Astrocyte of the cerebellum (primary cell): ENCODE measurements at regions not wholly inside any gene's neighbourhood (a gene's known extent, or its start where the extent isn't known, plus 50 kb on each side); places are given as distances from the start of the nearest gene placed in this dataset.

ENCODE experiments used
- DNase-seq: peaks from one replicate; pipeline ENCODE4 v3.0.0-alpha.2; 2011; ENCODE audit warnings: low read depth
- H3K4me3 ChIP-seq: 2 replicates; pipeline ENCODE4 v1.5.1; 2011; ENCODE audit warnings: mild to moderate bottlenecking, low read depth, low read length, moderate library complexity
- CTCF ChIP-seq: IDR thresholded peaks from 2 replicates; pipeline ENCODE4 v1.5.1; 2012; ENCODE audit warnings: low read length, low read depth, moderate library complexity, mild to moderate bottlenecking; ENCODE audit errors: missing control alignments
- in situ Hi-C: cut with HindIII; loops from 2 replicates; pipeline ENCODE4 v1.10.0; 2017; ENCODE audit warnings: low sequenced_read_pairs

GRCh38 chr5:30343707-30344106, 849.8 kb upstream of the CDH6 start:
- DNase-seq = peak; percentile 74
- in situ Hi-C loops = no loop called here
- TF ChIP-seq CTCF = no peak
- no peak overlapping the region for H3K4me3 ChIP-seq

DNA sequence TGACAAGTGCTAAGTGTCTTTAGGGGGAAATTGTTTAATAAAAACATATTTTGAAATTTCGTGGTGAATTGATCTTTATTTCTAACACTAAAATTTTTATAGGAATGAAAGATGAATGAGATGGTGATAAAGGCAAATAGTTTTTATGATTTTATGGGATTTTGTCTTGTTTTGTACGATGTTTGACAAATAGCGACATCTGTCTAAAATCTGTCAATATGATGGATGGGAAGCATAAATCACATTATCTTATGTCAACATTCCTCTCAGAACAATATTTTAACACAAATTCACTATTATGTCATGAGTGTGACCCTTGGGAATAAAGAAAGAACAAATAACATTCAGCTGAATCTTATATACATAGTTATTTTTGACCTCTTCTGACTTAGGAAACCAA, 852.0 kb upstream of the CDH6 start:
- no peak overlapping the region for H3K4me3 ChIP-seq
- no peak for TF ChIP-seq CTCF
- no peak for DNase-seq
- in situ Hi-C loops = no loop called here

- in situ Hi-C loops = no loop called here
These were observed 856.4 kb upstream of the CDH6 start for GRCh38 chr5:30337084-30337573.

DNA sequence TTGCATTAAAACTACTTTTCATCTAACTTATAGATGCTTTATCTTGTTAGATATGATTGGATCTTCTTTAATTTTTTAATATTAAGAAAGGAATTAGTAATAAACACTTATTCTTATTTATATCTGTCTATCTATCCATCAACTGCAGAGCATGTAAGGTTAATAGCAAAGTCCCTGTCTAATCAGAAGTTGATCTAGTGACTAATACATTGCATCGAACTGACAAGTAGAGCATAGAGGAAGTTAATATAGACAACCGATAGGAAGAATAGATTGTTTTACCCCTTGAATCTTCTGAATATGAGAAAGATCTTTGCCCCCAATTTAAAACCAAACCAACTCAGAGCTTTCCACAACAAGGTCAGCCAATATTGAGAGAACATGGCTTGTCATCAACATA, 862.0 kb upstream of the CDH6 start:
- no peak overlapping the region for H3K4me3 ChIP-seq
- DNase-seq = no peak
- in situ Hi-C loops = no loop called here
- TF ChIP-seq CTCF = no peak

More at GRCh38 chr5:30337084-30337573, 856.4 kb upstream of the CDH6 start:
- no peak for TF ChIP-seq CTCF
- H3K4me3 ChIP-seq = no peak overlapping the region
- DNase-seq = no peak

DNA sequence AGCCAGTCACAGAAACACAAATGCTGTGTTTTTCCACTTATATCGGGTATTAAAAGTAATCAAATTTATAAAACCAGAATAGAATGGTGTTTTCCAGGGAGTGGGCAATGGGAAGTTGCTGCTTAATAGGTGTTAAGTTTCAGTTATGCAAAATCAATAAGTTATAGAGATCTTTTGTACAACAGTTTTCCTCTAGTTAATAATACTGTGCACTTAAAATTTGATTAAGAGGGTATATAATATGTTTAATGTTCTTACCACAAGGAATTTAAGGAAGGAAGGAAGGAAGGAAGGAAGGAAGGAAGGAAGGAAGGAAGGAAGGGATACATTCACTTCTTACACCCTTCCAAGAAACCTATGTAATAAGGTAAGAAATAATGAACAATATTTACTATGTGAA, 867.7 kb upstream of the CDH6 start:
- no peak overlapping the region for H3K4me3 ChIP-seq
- DNase-seq = no peak
- in situ Hi-C loops = no loop called here
- TF ChIP-seq CTCF = no peak

DNA sequence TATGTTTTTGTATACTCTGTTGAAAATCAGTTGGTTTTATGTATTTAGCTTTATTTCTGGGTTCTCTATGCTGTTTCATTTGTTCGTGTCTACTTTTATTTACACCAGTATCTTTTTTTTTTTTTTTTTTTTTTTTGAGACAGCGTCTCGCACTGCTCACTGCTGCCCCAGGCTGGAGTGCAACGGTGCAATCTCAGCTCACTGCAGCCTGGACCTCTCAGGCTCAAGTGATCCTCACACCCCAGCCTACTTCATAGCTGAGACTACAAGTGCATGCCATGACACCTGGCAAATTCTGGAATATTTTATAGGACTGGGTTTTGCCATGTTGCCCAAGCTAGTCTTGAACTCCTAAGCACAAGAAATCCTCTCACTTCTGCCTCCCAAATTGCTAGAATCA, 869.4 kb upstream of the CDH6 start:
- TF ChIP-seq CTCF = no peak
- in situ Hi-C loops = no loop called here
- H3K4me3 ChIP-seq = no peak overlapping the region
- DNase-seq = no peak

DNA sequence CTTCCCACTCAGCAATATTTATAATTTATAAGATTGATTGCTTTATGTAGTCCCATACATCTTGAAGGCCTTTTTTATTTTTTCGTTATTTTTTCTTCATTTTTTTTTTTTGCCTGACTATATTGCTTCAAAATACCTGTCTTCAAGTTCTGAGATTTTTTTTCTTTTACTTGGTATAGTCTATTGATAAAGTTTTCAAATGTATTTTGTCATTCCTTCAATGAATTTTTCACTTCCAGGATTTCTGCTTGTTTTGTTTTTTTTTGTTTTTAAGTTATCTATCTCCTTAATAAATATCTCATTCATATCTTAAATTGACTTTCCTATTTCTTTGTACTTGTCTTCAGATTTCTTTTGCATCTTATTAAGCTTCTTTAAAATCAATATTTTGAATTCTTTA, 905.6 kb upstream of the CDH6 start:
- no peak overlapping the region for H3K4me3 ChIP-seq
- no peak for DNase-seq
- in situ Hi-C loops = no loop called here
- no peak for TF ChIP-seq CTCF
